ENCODE measurements at regions not wholly inside any gene's neighbourhood (a gene's known extent, or its start where the extent isn't known, plus 50 kb on each side); places are given as distances from the start of the nearest gene placed in this dataset.

DNA sequence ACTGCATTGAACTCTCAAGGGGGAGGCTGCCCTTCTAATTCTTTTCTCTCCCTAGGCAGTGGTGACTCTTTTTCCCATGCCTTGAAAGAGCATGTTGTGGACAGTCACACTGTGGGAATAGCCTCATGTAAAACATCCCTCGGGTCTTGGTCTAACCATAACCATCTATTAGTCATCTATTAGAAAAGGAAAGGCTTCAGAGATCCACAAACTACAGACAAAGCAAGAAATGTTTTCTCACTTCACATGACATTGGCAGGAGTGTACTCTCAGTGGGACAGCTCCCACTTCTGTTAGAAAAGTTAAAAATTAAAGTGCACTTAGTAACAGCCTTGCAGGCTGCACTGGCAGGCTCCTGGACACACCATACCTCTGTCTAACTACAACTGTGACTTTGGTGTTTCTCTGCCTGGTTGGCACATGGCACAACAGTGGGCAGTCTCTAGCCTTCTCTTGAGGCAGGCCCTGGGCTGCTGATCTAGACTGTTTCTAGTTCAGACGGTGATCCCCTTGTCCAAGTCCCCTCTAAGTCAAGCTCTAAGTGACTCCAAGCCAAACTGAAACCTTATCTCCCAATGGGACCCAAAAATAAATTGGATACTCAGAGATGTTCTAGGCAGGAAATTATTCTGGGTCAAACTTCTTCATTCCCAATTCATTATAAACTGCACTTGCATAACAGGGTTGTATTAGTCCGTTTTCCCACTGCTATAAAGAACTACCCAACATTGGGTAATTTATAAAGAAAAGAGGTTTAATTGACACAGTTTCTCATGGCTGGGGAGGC, 57.9 kb upstream of the ITGB1 start:
- Histone ChIP-seq H3K23ac (ENCODE audit: low read depth, low read length) (0 out of 2 replicates have a peak overlapping the region, but pooled peaks have one; percentile 11), H4K91ac (ENCODE audit: insufficient read depth, low read depth, low read length) (no peak overlapping the region), H3K9me1 (ENCODE audit: insufficient read depth, low read length) (peaks cover 1% of the 10 kb centered on the region), H4K8ac (ENCODE audit: low read depth in 2 of 2, low read length in 2 of 2) (no peak overlapping the region), H2AFZ (replicated peaks; ENCODE audit: low read length, poor library complexity) (peak overlapping the region; percentile 40), H4K20me1 (ENCODE audit: insufficient read depth, low read length) (no peaks in the 10 kb centered on the region), H3K4me3 (ENCODE audit: insufficient read depth, low read depth, low read length) (no peak overlapping the region), H3K18ac (ENCODE audit: low read depth, low read length) (no peak overlapping the region), H3K79me1 (ENCODE audit: low read depth in 1 of 2, low read length in 2 of 2) (no peaks in the 10 kb centered on the region), H3K27ac (ENCODE audit: insufficient read depth, low read length) (no peak overlapping the region), H3K9ac (ENCODE audit: low read depth, low read length) (no peak overlapping the region), H3K36me3 (ENCODE audit: control insufficient read depth, insufficient read depth, low read length) (no peaks in the 10 kb centered on the region), H3K56ac (ENCODE audit: extremely low read depth, insufficient read depth, low read length) (no peak overlapping the region), H3K9me3 (ENCODE audit: control insufficient read depth, insufficient read depth, low read length) (no peaks in the 10 kb centered on the region), H2BK15ac (ENCODE audit: low read depth, low read length) (no peak overlapping the region), H3K27me3 (ENCODE audit: control insufficient read depth, insufficient read depth, low read length) (no peaks in the 10 kb centered on the region), H2BK20ac (ENCODE audit: low read depth, low read length) (no peak overlapping the region), H4K5ac (ENCODE audit: low read depth, low read length) (no peak overlapping the region), H3K14ac (replicated peaks; ENCODE audit: low read depth, low read length) (no peak overlapping the region), H2AK5ac (ENCODE audit: low read depth, low read length) (peak overlapping the region; percentile 6), H2BK120ac (ENCODE audit: low read depth, low read length) (peak overlapping the region; percentile 60; the same call in 1 of the 2 replicates), H3K4ac (ENCODE audit: low read depth, low read length) (0 out of 2 replicates have a peak overlapping the region, but pooled peaks have one; percentile 3), H3K4me1 (ENCODE audit: control insufficient read depth, insufficient read depth, low read length) (peaks cover 3% of the 10 kb centered on the region; the same call in 1 of the 2 replicates), H2AK9ac (replicated peaks; ENCODE audit: low read depth, low read length, poor library complexity) (peak overlapping the region; percentile 22), H2BK5ac (ENCODE audit: low read depth, low read length, poor library complexity, severe bottlenecking) (no peak overlapping the region), H3K4me2 (ENCODE audit: low read depth, low read length) (no peak overlapping the region)
- ChIA-PET POLR2A (ENCODE audit: unreplicated experiment) (no interaction called here), CTCF (no interaction called here)
- peak; percentile 16 for TF ChIP-seq RAD21 (IDR thresholded peaks at IDR 0.05; ENCODE audit: low read length)
- no peak for TF ChIP-seq RFX5 (IDR thresholded peaks at IDR 0.05; ENCODE audit: low read depth, low read length)
- no peak for TF ChIP-seq FOS (IDR thresholded peaks at IDR 0.05; ENCODE audit: low read depth, low read length)
- TF ChIP-seq CEBPB (IDR thresholded peaks at IDR 0.05; ENCODE audit: low read depth, low read length) = no peak
- TF ChIP-seq, protein P1, sequence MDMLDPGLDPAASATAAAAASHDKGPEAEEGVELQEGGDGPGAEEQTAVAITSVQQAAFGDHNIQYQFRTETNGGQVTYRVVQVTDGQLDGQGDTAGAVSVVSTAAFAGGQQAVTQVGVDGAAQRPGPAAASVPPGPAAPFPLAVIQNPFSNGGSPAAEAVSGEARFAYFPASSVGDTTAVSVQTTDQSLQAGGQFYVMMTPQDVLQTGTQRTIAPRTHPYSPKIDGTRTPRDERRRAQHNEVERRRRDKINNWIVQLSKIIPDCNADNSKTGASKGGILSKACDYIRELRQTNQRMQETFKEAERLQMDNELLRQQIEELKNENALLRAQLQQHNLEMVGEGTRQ (IDR thresholded peaks at IDR 0.05; ENCODE audit: low read depth, low read length) = no peak
- peak; percentile 34; the same call in 1 of the 2 replicates for TF ChIP-seq MXI1 (IDR thresholded peaks at IDR 0.05; ENCODE audit: borderline replicate concordance, low read depth, low read length)
- TF ChIP-seq, protein P2, sequence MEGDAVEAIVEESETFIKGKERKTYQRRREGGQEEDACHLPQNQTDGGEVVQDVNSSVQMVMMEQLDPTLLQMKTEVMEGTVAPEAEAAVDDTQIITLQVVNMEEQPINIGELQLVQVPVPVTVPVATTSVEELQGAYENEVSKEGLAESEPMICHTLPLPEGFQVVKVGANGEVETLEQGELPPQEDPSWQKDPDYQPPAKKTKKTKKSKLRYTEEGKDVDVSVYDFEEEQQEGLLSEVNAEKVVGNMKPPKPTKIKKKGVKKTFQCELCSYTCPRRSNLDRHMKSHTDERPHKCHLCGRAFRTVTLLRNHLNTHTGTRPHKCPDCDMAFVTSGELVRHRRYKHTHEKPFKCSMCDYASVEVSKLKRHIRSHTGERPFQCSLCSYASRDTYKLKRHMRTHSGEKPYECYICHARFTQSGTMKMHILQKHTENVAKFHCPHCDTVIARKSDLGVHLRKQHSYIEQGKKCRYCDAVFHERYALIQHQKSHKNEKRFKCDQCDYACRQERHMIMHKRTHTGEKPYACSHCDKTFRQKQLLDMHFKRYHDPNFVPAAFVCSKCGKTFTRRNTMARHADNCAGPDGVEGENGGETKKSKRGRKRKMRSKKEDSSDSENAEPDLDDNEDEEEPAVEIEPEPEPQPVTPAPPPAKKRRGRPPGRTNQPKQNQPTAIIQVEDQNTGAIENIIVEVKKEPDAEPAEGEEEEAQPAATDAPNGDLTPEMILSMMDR (conservative IDR thresholded peaks at IDR 0.05; ENCODE audit: low read depth, low read length) = no peak
- no TSS peak for BruUV-seq (replicated peaks)
- dilution Hi-C loops (cut with HindIII; ENCODE audit: low sequenced_read_pairs, unreplicated experiment) (no loop called here), in situ Hi-C loops (cut with MboI; ENCODE audit: low sequenced_read_pairs) (loop anchor here (10.0 kb wide), 2 partner anchors 109 to 139 kb away; no protein-coding TSS in a partner anchor), intact Hi-C loops (cut with micrococcal nuclease) (loop anchor here (10.0 kb wide), 2 partner anchors 99 to 289 kb away; no protein-coding TSS in a partner anchor)
- WGBS, 2 experiments (ENCODE audit: extremely low coverage in 2 of 2, insufficient read length in 1 of 2) = no CpG with 5 or more reads among the region's 3 CpGs
- ATAC-seq (ENCODE audit: low read depth) = peak; percentile 67
- peak; percentile 86 for DNase-seq
